BJ (cell line): ENCODE measurements at regions not wholly inside any gene's neighbourhood (a gene's known extent, or its start where the extent isn't known, plus 50 kb on each side); places are given as distances from the start of the nearest gene placed in this dataset.
"Not testable (repeated sequence)": the region's sequence is repeated elsewhere in the genome, so short reads cannot be mapped to it uniquely, and the experiment has no call there.

Source experiments
- CTCF ChIA-PET: fragments of 350-600 bp; formaldehyde crosslinking; extraction: SDS; loops from one replicate; lab custom pipeline; 2021; ENCODE audit warnings: antibody characterized with exemption, inconsistent platforms; lab: Yijun Ruan, JAX
- POLR2A ChIA-PET: fragments of 300-600 bp; sonication (Branson Sonifier 250); formaldehyde crosslinking; extraction: SDS; loops from one replicate; lab custom pipeline; 2021; ENCODE audit warnings: antibody characterized with exemption; lab: Charles Lee
- DNase-seq: peaks from one replicate; pipeline ENCODE4 v3.0.0-alpha.2; 2011; ENCODE audit warnings: low read depth
- H3K27me3 ChIP-seq: 2 replicates; pipeline ENCODE4 v1.6.0; 2011; ENCODE audit warnings: low read length; ENCODE audit not compliant: control insufficient read depth, insufficient read depth
- H3K36me3 ChIP-seq: 2 replicates; pipeline ENCODE4 v1.5.1; 2011; ENCODE audit warnings: low read length; ENCODE audit not compliant: control insufficient read depth, insufficient read depth
- H3K4me3 ChIP-seq: 2 replicates; pipeline ENCODE4 v1.5.1; 2011; ENCODE audit warnings: low read depth, mild to moderate bottlenecking, control low read depth, low read length
- TF ChIP-seq, protein P1 (sequence below): IDR thresholded peaks from 2 replicates; pipeline ENCODE4 v1.5.1; 2011; ENCODE audit warnings: low read depth, mild to moderate bottlenecking, control low read depth, inconsistent platforms, low read length, moderate library complexity; ENCODE audit not compliant: insufficient read depth

DNA sequence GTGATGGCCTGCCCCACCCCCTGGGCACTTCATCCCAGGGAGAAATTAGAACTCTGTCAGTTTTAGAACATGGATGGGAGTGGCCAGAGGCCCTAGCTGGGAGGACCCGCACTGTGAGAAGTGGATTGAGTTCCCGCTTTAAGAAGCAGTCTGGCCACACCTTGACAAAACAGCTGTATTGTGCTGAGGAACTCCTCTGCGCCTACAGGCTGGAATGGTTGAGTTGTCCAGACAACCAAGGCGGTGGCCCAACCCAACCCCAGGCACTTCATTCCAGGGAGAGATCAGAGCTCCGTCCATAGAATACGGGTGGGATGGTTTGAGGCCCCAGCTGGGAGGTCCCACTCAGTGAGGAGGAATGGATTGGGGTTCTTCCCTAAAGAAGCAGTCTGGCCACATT lies 196.0 kb downstream of the TMEM26 start:
- DNase-seq: no peak
- Histone ChIP-seq H3K4me3 (no peak overlapping the region), H3K36me3 (no peaks in the 10 kb centered on the region), H3K27me3 (no peaks in the 10 kb centered on the region)
- TF ChIP-seq, protein P1, sequence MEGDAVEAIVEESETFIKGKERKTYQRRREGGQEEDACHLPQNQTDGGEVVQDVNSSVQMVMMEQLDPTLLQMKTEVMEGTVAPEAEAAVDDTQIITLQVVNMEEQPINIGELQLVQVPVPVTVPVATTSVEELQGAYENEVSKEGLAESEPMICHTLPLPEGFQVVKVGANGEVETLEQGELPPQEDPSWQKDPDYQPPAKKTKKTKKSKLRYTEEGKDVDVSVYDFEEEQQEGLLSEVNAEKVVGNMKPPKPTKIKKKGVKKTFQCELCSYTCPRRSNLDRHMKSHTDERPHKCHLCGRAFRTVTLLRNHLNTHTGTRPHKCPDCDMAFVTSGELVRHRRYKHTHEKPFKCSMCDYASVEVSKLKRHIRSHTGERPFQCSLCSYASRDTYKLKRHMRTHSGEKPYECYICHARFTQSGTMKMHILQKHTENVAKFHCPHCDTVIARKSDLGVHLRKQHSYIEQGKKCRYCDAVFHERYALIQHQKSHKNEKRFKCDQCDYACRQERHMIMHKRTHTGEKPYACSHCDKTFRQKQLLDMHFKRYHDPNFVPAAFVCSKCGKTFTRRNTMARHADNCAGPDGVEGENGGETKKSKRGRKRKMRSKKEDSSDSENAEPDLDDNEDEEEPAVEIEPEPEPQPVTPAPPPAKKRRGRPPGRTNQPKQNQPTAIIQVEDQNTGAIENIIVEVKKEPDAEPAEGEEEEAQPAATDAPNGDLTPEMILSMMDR: no peak
- ChIA-PET CTCF (interaction anchor here (0.7 to 1.0 kb wide), 3 partner anchors 9 to 15 kb away, joined by 3 to 5 read pairs (median 3); no protein-coding TSS in a partner anchor), POLR2A (no interaction called here)

GRCh38 chr10:61252326-61252725 lies 200.9 kb downstream of the TMEM26 start:
- DNase-seq, POLR2A ChIA-PET, H3K27me3 ChIP-seq, H3K36me3 ChIP-seq, H3K4me3 ChIP-seq: not testable (repeated sequence)
- CTCF ChIA-PET: interaction anchor here (0.7 kb wide), 1 partner anchor 941 kb away, joined by 3 read pairs; no protein-coding TSS in a partner anchor

DNA sequence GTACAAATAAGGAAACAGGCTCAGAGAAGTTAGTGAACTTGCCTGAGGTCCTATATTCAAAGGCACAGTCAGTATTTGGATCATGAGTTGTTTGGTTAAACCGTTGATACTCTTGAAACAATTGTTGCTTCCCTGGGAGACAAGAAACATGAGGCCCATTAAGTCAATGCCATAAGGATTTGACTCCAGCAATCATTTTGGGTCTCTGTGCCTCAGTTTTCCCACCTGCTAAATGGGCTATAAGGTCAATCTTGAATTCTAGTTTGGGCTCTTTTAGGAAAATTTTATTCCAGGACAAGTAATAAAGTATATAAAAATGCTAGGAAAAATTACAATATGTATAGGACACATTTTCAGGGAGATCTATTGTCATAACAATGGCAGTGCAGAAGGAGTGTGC lies 202.1 kb downstream of the TMEM26 start:
- TF ChIP-seq, protein P1: no peak
- DNase-seq: no peak
- CTCF ChIA-PET: no interaction called here

DNA sequence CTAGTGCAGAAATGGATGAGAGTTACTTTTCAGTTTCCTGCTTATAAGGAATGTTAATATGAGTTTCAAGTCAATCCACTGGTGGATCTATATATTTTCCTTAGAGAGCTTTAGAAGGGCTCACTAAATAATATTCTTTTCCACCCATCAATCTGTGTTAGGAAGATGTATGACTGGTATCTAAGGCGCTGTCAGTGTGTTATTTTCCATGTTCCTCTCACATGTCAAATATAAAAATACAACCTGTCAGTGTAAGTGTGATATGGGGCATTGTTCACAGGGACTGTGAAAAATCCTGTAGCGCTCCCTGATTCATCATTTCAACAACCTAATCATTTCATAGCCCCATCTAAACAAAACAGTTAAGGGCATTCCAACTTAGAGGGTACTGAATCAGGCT lies 203.1 kb downstream of the TMEM26 start:
- CTCF ChIA-PET: no interaction called here
- TF ChIP-seq, protein P1: no peak
- DNase-seq: no peak
- Histone ChIP-seq H3K36me3 (no peaks in the 10 kb centered on the region), H3K4me3 (no peak overlapping the region), H3K27me3 (peaks cover 4% of the 10 kb centered on the region)
- POLR2A ChIA-PET: no interaction called here

More for the DNA sequence above, 202.1 kb downstream of the TMEM26 start:
- H3K4me3 ChIP-seq: no peak overlapping the region
- POLR2A ChIA-PET: no interaction called here
- no peaks in the 10 kb centered on the region for H3K36me3 ChIP-seq
- peaks cover 4% of the 10 kb centered on the region for H3K27me3 ChIP-seq

DNA sequence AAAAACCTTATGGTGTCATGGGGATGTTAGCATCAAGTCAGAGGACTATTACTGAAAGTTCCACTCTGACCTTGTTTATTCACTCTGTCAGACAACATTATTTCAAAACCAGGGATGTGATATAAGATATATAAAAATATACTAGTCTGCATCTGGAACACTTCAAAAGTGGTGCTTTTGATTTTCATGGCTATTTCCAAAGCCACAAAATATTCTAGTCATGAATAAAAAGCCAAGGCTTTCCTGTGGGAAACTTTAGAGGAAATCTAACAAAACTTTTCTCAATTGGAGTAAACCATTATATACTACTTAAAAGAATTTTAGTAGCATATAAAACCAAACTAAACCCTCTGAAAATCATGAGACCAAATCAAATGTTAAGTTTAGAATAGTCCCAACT lies 205.2 kb downstream of the TMEM26 start:
- no peak for DNase-seq
- peaks cover 4% of the 10 kb centered on the region for H3K27me3 ChIP-seq
- TF ChIP-seq, protein P1: no peak
- ChIA-PET POLR2A (no interaction called here), CTCF (no interaction called here)
- H3K36me3 ChIP-seq: no peaks in the 10 kb centered on the region
- no peak overlapping the region for H3K4me3 ChIP-seq

DNA sequence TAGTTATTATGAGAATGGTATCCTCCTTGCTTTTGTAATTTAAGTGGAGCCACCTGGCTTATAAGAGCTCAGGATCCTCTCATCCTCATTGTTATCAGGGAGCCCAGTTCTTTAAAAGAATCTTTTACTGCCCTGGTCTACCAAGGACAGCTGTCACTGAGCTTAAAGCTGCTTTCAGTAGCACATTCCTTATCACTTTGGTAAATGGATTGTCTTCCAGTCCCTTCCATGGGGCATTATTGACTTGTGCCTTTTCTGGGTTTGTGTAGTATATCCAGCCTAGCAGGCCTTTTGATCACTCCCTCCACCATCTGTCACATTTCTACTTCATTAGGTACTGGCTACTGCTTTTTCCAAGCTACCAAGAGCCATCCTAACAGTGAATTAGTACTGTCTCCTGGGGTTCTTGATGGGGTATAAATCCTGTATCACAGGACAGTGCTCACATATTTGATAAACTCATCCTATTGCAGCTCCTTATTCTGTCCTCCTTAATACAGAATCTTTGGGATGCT lies 208.9 kb downstream of the TMEM26 start:
- DNase-seq: no peak
- TF ChIP-seq, protein P1: no peak
- POLR2A ChIA-PET: no interaction called here
- peaks cover under 1% of the 10 kb centered on the region for H3K27me3 ChIP-seq
- CTCF ChIA-PET: interaction anchor here (0.6 to 1.0 kb wide), 2 partner anchors 11 to 12 kb away, joined by 3 to 5 read pairs; no protein-coding TSS in a partner anchor
- H3K4me3 ChIP-seq: no peak overlapping the region
- H3K36me3 ChIP-seq: no peaks in the 10 kb centered on the region
